DMS153 (cell line): ENCODE measurements at regions not wholly inside any gene's neighbourhood (a gene's known extent, or its start where the extent isn't known, plus 50 kb on each side); places are given as distances from the start of the nearest gene placed in this dataset.

Source experiments
- DNase-seq: peaks from one replicate; lab custom pipeline; 2025; lab: John Stamatoyannopoulos, UW

DNA sequence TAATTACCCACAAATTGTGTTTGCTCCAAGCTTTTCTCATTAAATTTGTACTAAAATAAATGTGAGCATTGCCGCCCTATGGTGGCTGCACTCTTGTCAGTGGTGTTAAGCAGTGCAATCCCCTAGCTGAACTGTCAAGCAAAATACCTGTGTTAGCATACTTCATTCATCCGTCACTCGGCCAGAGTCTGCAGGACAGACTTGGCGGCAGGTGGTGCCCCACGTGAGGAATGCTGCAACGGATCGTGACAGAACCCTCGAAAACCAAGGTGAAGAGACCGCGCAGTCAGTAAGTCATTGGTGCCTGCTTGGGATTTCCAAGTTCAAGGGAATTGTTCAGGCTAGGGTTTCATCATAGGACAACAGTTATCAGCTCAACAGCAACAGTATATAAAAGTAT lies 1592.1 kb upstream of the TENM4 start:
- DNase-seq, result no peak

DNA sequence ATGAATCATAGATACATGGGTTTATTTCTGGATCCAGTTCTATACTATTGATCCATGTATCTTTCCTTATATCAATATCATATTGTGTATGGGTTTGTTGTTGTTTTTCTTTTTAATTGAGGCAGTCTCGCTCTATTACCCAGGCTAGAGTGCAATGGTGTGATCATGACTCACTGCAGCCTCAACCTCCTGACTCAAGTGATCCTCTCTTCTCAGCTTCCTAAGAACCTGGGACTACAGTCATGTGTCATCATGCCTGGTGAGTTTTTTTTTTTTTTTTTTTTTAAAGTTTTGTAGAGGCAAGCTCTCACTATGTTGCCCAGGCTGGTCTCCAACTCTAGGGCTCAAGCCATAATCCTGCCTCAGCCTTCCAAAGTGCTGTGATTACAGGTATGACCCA lies 1589.4 kb upstream of the TENM4 start:
- no peak for DNase-seq

DNA sequence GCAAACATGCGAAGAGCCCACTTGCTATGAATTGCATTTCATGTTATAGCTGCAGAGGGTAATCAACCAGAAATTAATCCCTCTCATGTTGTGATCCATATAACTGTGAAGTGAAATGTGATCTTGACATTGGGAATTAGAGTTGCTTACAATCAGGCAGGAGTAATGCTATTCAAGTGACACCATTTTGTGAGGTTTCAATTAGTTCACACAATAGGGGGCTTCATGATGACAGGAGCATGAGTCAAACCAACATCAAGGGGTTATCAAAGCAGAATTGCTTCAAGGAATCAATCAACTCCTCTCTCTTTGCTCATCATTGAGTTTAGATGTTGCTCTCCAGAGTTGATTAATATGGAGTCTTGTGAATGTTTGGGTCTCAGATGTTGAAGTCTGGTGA lies 1585.2 kb upstream of the TENM4 start:
- no peak for DNase-seq

DNA sequence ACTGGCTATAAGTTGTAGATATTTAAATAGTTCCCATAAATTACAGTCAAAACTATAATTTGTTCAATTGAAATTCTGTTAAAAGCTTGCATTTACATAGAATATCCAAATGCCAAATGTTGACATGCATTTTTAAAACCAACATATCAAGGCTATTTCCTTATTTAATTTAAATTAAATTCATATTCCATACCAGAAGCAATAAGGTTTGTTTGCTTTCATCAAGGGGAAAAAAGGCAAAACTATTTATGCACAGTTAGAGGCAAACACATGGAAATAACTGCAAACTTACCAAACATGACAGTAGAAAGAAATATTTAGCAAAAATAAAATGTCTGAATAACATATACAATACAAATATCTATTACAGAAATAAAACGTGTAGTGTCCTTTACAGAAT lies 1581.2 kb upstream of the TENM4 start:
- no peak for DNase-seq

DNA sequence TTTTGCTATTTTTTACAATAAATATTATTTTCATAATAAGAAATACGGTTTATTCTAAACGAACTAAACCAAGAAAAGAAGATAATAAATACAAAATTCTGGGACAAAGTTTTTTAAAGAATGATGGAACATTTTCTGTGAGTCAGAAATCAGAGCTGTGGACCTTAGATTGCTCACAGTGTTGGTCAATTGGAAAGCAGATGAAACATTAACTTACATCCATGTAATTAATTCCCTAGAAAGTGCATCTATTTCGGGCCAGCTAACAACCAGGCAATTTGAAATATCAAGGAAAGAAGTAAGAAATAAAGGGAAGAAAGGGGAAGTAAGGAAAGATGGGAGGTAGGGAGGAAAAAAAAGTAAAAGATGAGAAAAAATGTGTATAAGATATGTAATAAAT lies 1569.8 kb upstream of the TENM4 start:
- no peak for DNase-seq

DNA sequence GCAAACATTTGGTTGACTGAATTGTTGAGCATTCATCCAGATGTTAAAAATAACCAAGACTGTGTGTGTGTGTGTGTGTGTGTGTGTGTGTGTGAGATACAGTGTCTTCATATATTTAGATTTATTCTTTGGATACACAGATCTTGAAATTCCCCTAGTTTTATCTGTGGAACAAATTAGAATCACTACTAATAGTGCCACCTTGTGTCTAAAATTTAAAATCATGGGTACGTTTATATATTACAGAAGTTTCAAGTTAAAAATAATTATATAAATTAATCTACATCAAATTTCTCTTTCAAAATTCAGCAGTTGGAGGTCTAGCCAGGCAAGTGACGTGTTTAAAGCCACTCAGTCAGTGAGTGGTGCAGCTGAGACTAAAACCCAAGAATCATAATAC lies 1566.2 kb upstream of the TENM4 start:
- no peak for DNase-seq

DNA sequence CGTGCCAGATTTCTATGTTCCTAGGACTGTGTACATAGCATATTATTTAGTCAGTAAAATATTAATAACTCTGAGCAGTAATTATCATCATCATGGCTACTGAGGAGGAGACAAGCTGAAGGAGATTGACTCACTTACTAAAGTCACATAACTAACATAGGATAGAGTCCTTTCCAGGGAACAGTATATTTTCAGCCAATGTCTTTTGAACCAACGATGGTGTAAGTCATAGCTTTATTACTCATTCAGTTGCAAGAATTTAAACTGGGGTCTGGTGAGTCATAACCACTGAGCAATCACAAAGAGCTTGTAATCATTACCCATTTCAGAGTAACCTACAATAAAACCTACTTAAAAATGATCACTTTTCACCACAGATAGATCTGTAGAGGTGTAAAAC lies 1564.8 kb upstream of the TENM4 start:
- no peak for DNase-seq

DNA sequence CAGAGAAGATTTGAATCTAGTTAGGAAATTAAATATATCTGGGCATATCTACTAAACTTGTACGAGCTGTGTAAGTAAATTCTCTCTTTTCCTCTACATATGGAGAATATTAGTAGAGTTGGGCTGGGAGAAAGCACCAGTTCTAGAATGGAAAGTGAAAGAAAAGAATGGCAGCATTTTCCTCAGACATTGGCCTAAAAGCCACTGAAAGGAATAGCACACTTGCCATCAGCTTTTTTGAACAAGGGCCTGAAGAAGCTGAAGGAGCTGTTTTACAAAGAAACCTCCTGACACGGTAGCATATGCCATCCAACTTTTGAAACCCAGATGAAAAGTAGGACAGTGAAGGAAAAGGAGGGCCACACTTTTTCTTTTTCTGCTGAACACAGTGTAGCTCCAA lies 1563.7 kb upstream of the TENM4 start:
- no peak for DNase-seq

DNA sequence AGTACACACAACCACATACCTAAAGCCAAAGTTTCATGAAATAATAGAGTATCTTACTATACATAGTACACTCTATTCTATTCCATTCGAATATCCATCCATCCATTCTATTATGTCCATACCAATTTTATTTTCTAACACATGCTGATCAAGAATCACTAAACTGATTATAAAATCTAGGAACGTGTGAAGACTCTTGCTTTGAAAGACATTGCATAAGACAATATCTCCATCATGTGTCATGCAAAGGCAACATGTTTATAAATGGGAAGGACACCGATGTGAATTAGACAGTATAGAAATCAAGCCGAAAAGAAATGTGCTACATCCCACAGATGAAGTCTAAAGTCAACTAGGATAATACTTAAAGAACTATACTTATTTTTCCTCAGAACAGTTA lies 1561.5 kb upstream of the TENM4 start:
- DNase-seq, result no peak

DNA sequence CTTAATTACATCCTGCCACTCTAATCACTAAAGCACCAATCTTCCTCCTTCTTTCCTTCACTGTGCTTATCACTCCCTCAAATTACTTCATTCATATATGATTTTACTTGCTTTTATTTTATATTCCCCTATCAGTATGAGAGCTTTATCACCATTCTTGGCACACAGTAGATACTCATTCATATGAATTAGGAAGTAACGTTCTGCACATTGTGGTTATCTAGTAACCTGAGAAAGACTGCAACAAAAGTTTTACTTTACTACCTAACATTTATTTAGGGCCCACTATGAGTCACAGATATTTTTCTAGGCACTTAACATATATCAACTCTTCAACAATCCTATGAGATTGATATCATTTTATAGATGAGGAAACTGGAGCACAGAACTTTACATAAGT lies 1559.9 kb upstream of the TENM4 start:
- DNase-seq, result no peak

DNA sequence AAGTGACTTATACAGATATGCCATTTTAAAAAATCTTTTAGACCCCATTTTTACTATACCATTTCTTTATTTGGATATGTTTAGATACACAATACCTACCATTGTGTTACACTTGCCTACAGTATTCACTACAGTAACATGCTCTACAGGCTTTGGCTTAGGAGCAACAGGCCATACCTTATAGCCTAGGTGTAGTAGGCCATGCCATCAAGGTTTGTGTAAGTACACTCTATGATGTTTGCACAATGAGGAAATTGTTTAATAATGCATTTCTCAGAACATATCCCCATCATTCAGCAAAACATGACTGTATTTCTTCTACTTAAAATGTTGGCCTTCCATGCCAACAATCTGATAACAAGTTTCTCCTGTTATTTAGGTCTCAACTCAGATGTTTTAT lies 1559.5 kb upstream of the TENM4 start:
- DNase-seq, result no peak

DNA sequence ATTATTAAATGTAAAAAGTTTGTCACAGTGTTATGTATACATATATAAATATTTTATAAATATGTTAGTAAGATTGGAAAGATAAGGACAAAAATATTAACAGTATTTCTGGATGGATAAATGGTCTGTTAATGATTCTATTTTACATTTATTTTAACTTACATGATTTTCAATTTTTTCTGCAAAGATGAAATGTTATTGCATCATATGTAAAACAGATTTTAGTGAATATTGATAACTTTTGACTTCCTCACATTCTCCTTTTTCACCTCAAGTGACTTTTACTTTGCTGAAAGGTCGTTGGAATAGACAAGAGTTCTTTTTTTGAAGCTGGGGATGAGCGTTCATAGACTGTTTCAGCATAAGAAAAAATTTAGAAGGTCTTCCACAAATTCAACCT lies 1554.7 kb upstream of the TENM4 start:
- DNase-seq, result no peak

DNA sequence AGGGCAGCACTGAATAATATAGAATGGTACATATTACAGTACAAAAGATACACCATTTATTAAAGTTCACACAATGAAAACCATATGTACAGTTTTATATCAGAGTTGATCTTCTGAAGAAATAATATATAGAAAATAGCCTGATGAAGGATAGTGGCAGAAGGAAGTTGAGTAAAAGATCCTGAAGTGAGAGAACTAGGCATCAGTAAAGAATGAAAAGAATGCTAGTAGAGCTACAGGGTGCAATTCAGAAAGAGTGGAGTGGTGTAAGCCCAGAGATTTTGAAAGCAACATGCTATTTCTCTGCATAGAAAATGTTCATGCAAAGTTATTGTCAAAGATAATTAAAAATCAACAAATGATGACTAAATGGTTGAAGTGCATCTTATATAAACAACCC lies 1552.7 kb upstream of the TENM4 start:
- DNase-seq, result no peak

DNA sequence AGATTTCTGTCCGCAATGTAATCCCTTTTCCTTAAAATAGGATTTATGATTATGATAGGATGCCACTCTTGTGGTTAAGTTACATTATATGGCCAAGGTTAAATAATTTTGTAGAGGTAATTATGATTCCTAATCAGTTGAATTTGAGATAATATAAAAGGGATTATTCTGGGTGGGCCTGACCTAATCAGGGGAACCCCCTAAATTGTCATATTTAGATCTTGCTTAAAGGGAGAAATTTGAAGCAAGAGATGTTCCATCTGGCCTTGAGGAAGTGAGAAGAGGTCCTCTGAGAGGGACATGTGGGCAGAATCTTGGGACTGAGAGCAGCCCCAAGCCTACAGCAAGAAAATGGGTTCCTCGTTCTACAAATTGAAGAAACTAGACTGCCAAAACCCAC lies 1550.1 kb upstream of the TENM4 start:
- no peak for DNase-seq

DNA sequence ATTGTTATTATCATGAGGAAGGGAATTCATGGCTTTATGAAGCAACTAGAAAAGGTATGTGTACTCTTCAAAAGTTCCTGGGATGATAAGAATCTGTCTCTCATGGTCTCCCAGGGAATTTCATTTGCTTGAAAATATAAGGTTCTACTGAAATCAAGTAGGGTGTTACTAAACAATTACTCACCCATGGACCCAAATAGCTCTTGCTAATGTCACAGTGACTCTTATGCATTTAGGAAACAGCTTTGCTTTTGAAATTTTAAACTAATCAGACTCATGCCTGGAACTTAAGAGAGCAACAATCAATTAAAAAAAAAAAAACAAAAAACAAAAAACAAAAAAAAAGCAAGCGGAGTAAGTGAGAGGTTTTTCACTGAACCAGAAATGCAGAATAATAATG lies 1546.3 kb upstream of the TENM4 start:
- DNase-seq, result no peak

DNA sequence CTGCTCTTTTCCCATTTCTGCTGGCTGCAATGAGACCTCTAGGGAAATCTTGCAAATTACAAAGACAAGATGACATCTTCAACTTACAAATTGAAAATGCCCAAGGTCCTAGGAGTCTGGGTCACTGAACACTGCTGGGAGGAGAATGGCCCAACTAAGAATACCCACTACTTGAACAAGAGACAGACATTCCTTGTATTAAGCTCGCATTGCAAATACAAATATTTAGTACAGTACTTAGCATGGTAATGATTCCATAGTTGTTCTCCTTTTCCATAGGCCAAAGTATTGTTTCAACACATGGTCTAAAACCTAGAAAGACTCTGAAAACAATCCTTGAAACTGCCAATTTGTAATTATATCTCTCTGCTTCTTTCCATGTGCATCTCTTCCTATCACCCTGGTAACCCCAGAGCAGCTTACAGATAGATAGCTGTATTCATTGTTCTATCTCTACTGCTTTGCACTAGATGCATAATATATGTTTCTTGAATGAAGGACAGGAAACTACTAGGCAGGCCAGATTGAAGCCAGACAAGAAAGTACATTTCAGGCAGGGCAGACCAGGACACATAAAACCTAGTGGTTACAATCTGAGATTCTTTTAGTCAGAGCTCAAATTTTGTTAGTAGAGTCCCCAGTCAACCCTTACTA lies 1545.7 kb upstream of the TENM4 start:
- no peak for DNase-seq

DNA sequence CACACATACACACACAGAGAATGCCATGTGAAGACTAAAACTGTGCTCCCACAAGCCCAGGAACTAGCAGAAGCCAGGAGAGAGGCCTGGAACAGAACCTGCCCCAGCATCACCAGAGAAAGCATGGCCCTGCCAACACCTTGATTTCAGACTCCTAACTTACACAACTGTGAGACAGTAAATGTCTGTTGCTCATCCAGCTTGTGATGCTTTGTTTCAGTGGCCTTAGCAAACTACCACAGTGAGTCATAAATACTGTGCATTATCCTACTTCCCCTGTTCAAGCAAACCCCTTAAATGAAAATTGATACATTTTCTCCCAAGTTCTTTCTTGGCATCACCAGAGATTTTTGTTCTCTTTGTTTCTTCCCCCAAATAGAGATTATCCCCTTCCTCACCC lies 1539.4 kb upstream of the TENM4 start:
- no peak for DNase-seq

DNA sequence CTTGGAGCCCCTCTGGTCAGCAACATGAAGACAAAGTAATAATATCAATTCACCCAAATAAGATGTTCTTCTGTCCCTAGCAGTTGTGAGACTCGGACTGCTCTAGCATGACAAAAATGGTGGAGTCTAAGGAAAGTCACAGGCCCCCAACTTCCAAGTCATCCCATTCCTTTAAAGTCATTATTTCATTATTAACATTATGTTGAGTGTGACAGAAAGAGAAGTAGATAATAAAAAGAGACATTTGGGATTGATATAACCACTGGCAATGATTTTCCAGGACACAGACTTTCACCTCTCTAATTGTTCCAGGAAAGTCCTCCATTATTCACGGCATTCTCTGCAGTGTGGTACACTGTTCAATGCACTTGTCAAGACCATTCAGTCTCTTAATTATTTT lies 1533.0 kb upstream of the TENM4 start:
- DNase-seq, result no peak

DNA sequence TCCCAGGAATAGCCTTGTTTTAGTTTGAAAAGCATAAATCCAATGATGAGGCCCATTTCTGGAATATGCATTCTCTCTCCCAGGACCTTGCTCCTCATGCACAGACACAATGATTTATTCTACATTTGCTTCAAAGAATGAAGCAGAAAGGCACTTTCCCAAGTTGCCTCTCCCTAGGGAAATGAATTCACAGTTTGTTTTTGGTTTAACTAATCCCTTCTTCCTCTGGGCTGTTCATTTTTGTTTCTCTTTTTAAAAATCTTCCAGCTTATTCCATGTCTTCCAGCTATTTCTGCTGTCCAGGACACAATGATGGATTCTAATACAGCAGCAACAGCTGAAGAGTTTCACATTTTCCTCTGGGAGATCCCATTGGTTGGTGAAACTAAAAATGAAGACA lies 1529.2 kb upstream of the TENM4 start:
- no peak for DNase-seq

DNA sequence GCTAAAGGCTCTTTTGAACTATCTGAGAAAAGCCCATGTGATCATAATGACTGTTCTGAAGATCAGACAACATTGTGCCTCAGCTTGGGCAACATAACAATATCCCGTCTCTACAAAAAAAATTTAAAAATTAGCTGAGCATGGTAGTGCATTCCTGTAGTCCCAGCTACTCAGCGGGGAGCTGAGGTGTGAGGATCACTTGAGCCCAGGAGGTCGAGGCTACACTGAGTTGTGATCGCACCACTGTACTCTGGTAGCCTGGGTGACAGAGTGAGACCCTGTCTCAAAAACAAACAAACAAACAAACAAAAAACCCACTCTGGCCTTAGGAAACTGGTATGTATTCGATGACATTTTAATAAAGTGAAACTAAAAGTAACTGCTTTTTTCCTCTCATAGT lies 1526.8 kb upstream of the TENM4 start:
- DNase-seq, result no peak

DNA sequence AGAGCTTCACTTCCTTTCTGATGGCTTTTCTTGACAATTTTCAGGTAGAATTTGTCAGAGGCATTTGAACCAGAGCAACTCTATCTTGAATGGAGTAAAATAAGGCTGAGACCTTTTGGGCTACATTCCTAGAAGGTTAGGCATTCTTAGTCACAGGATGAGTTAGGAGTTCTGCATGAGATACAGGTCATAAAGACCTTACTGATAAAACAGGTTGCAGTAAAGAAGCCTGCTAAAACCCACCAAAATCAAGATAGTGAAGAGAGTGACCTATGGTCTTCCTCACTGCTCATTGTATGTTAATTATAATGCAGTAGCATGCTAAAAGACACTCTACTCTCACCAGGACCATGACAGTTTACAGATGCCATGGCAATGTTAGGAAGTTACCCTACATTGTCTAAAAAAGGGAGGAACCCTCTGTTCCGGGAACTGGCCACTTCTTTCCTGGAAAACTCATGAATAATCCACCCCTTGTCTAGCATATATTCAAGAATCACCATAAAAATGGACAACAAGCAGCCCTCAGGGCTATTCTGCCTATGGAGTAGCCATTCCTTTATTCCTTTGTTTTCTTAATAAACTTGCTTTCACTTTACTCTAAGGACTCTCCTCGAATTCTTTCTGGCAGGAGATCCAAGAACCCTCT lies 1519.7 kb upstream of the TENM4 start:
- no peak for DNase-seq

DNA sequence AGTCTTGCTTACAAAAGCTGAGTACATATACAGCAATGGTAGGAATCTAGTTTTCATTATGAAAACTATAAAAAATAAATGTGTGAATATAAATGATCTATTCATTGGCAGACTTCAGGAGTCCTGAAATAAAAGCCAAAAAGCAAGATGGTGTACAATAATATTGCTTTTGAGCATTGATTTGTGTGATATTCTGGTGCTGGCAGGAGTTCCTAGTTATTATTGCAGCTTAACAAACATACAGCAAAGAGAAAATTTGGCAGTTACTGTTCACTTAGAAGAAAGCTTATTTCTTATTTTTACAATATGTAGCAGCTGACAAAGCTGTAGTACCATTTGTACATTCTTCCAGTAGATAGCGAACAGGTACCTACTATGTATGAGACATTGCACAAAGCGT lies 1518.9 kb upstream of the TENM4 start:
- DNase-seq, result no peak

DNA sequence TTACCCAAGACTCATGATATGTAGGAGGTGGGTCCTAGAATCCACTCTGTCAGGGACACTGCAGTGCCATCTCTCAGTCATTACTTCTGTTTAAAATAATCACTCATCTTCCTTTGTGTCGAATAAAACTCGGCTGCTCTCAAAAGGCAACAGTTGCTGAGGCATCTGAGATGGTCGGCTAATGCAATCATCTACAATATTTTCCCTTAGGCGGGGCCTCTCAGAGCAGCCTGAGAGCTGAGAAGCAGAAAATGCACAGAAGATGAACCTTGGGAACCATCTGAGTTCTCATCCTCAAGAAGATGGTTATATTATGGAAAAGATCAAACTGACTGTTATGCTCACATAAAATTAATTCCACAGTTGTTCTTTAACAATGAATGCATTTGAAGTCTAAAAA lies 1518.2 kb upstream of the TENM4 start:
- DNase-seq, result no peak

DNA sequence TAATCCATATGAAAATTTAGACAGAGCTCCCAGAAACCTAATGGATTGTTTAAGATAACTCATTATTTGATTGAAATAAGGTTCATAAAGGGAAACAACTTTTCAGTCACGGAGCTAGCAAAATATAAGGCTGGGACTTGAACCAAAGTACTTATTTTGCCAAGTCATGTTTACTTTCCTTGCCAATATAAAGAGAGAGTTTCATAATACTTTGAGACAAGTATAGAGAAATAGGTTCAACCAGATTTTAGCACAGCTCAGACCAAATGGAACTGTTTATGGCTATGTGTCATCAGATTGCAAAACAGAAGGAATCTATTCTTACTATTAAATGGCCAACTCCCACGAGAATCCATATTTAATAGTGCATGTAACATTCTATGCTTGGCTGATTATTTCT lies 1517.5 kb upstream of the TENM4 start:
- DNase-seq, result no peak
